ENCODE measurements at regions not wholly inside any gene's neighbourhood (a gene's known extent, or its start where the extent isn't known, plus 50 kb on each side); places are given as distances from the start of the nearest gene placed in this dataset.

GRCh38 chr1:57644667-57645066 lies 220.8 kb upstream of the DAB1 start:
- intact Hi-C loops (cut with micrococcal nuclease), result no loop called here
- no peak overlapping the region for H3K9ac ChIP-seq (ENCODE audit: insufficient read depth in 1 of 2, low read depth in 2 of 2, low read length in 2 of 2)

More at GRCh38 chr1:57644667-57645066, 220.8 kb upstream of the DAB1 start:
- no TSS peak for BruUV-seq (replicated peaks)
- Histone ChIP-seq H3K9me3 (replicated peaks; ENCODE audit: control insufficient read depth, insufficient read depth, low read depth, low read length) (no peaks in the 10 kb centered on the region), H3K4me3 (no peak overlapping the region), H3K4me1 (replicated peaks in 1 of 2; ENCODE audit: control insufficient read depth in 2 of 2, insufficient read depth in 2 of 2, low read length in 2 of 2) (no peaks in the 10 kb centered on the region), H3K79me2 (ENCODE audit: control insufficient read depth, insufficient read depth, low read length) (no peaks in the 10 kb centered on the region), H3K9me1 (ENCODE audit: control insufficient read depth, insufficient read depth, low read length) (no peaks in the 10 kb centered on the region), H4K20me1 (replicated peaks; ENCODE audit: control insufficient read depth, insufficient read depth, low read length) (no peaks in the 10 kb centered on the region), H3K36me3 (ENCODE audit: control insufficient read depth, insufficient read depth, low read length) (no peaks in the 10 kb centered on the region), H3K4me2 (ENCODE audit: insufficient read depth, low read length) (no peak overlapping the region), H3K27ac (ENCODE audit: extremely low read depth, low read depth, low read length) (no peak overlapping the region), H2AFZ (ENCODE audit: low read depth, low read length) (no peak overlapping the region), H3K27me3 (ENCODE audit: control insufficient read depth in 2 of 2, insufficient read depth in 2 of 2, low read length in 2 of 2) (no peaks in the 10 kb centered on the region)
- DNase-seq (ENCODE audit: extremely low read depth in 1 of 4, low spot score in 3 of 4) (no peak), FAIRE-seq (no peak), ATAC-seq (no peak)
- ChIA-PET POLR2A (no interaction called here), CTCF (ENCODE audit: low intra/inter-chr PET ratio) (no interaction called here)
- TF ChIP-seq HLTF (IDR thresholded peaks at IDR 0.05) (no peak), ZNF707 (CRISPR knock-in tag; conservative IDR thresholded peaks at IDR 0.05) (no peak), TRIM25 (IDR thresholded peaks at IDR 0.05; ENCODE audit: borderline replicate concordance) (no peak), USF2 (CRISPR knock-in tag; IDR thresholded peaks at IDR 0.05) (no peak)
- in situ Hi-C loops (cut with MboI), result no loop called here
- WGBS (ENCODE audit: insufficient coverage, low coverage, missing lambda C conversion rate), result 5% methylated on average over 2 of the region's 2 CpGs

All from K562 (cell line).